DND-41 (cell line): ENCODE measurements at regions not wholly inside any gene's neighbourhood (a gene's known extent, or its start where the extent isn't known, plus 50 kb on each side); places are given as distances from the start of the nearest gene placed in this dataset.

Experiments
- ATAC-seq: fragments of 200-7000 bp; cut with Tn5 transposase; 3 replicates; pipeline ENCODE4 v1.9.1; 2021; ENCODE audit warnings: low read depth; ENCODE audit not compliant: insufficient read depth
- DNase-seq: peaks from one replicate; pipeline ENCODE4 v3.0.0-alpha.2; 2020
- H2AFZ ChIP-seq: 2 replicates; pipeline ENCODE4 v1.6.0; 2012; ENCODE audit warnings: low read depth, low read length
- H3K27ac ChIP-seq: 2 replicates; pipeline ENCODE4 v1.5.1; 2012; ENCODE audit warnings: low read length, inconsistent platforms
- H3K27me3 ChIP-seq: fragments of 200-600 bp; sonication (generic); 2 replicates; pipeline ENCODE4 v1.6.0; 2012; ENCODE audit warnings: low read length, mild to moderate bottlenecking, inconsistent platforms; ENCODE audit not compliant: insufficient read depth, poor library complexity
- H3K36me3 ChIP-seq: 2 replicates; pipeline ENCODE4 v1.5.1; 2012; ENCODE audit warnings: low read length, inconsistent platforms; ENCODE audit not compliant: insufficient read depth
- H3K4me1 ChIP-seq: 2 replicates; pipeline ENCODE4 v1.5.1; 2012; ENCODE audit warnings: mild to moderate bottlenecking, low read length; ENCODE audit not compliant: insufficient read depth
- H3K4me2 ChIP-seq: 2 replicates; pipeline ENCODE4 v1.6.0; 2012; ENCODE audit warnings: mild to moderate bottlenecking, moderate library complexity, low read length, inconsistent platforms; ENCODE audit not compliant: insufficient read depth
- H3K4me3 ChIP-seq, 2 experiments: fragments of 200-600 bp in 1 of 2; shearing (Covaris generic) in 1 of 2; 2 replicates each; pipeline ENCODE4 v1.5.1; 2012 to 2016; ENCODE audit warnings: inconsistent platforms in 2 of 2, low read length in 2 of 2, mild to moderate bottlenecking in 2 of 2, low read depth in 1 of 2, moderate library complexity in 1 of 2
- H3K79me2 ChIP-seq: 2 replicates; pipeline ENCODE4 v1.6.0; 2012; ENCODE audit warnings: low read length, inconsistent platforms; ENCODE audit not compliant: insufficient read depth
- H3K9ac ChIP-seq: 2 replicates; pipeline ENCODE4 v1.6.0; 2012; ENCODE audit warnings: low read depth, mild to moderate bottlenecking, inconsistent platforms, low read length, moderate library complexity
- H3K9me3 ChIP-seq: 2 replicates; pipeline ENCODE4 v1.5.1; 2012; ENCODE audit warnings: low read length, moderate library complexity, mild to moderate bottlenecking, inconsistent platforms; ENCODE audit not compliant: insufficient read depth, severe bottlenecking
- H4K20me1 ChIP-seq: 2 replicates; pipeline ENCODE4 v1.6.0; 2012; ENCODE audit warnings: low read length; ENCODE audit not compliant: insufficient read depth
- EZH2 ChIP-seq: IDR thresholded peaks from 3 replicates; pipeline ENCODE4 v1.6.1; 2012; ENCODE audit warnings: borderline replicate concordance, low read depth, mild to moderate bottlenecking, moderate library complexity, low read length, inconsistent platforms; ENCODE audit not compliant: severe bottlenecking
- TF ChIP-seq, protein P1 (sequence below): IDR thresholded peaks from 2 replicates; pipeline ENCODE4 v1.5.1; 2012; ENCODE audit warnings: borderline replicate concordance, low read length, moderate library complexity, mild to moderate bottlenecking; ENCODE audit not compliant: poor library complexity, severe bottlenecking; ENCODE audit errors: extremely low read depth

DNA sequence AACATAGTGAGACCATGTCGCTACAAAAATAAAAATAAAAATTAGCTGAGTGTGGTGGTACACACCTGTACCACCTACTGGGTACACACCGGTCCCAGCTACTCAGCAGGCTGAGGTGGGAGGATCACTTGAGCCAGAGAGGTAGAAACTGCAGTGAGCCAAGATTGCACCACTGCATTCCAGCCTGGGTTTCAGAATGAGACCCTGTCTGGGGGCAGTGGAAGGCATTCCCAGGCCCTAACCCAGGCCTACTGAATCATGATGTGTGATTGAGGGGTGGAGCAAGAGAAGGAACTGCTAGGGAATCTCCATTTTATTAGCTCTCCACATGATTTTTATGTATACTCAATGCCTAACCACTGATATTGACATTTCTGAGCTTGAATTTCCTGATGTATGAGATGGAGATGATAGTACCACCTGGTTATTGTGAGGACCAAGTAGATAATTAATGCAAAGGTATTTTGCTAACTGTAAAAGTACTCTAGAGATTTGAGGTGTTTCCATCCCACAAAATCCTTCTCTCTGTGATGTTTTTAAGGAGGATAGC lies 169.5 kb upstream of the UMPS start:
- H3K79me2 ChIP-seq = no peaks in the 10 kb centered on the region
- no peak overlapping the region for H3K4me2 ChIP-seq
- H2AFZ ChIP-seq = no peak overlapping the region
- H3K36me3 ChIP-seq = no peaks in the 10 kb centered on the region
- no peaks in the 10 kb centered on the region for H3K4me1 ChIP-seq
- DNase-seq (no peak), ATAC-seq (no peak)
- H3K27ac ChIP-seq = no peak overlapping the region
- no peak overlapping the region for H3K4me3 ChIP-seq
- peaks cover 26% of the 10 kb centered on the region for H3K27me3 ChIP-seq
- H3K9ac ChIP-seq = no peak overlapping the region
- H3K9me3 ChIP-seq = no peaks in the 10 kb centered on the region
- no peak for TF ChIP-seq EZH2
- H4K20me1 ChIP-seq = no peaks in the 10 kb centered on the region; the same call in none of the 2 replicates

DNA sequence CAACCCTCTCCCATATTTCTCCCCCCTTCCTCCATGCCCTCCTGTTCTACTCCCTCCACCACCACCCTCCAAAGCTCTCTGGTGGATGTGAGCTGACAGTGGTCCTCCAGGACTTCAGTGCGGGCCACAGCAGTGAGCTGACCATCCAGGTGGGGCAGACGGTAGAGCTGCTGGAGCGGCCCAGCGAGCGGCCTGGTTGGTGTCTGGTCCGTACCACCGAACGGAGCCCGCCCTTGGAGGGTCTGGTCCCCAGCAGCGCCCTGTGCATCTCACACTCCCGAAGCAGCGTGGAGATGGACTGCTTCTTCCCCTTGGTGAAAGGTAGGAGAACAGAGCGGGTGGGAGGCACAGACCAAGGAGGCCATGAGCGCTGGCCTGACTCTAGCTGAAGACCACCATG lies 167.5 kb upstream of the UMPS start:
- no peak overlapping the region for H3K4me3 ChIP-seq
- H3K4me2 ChIP-seq = no peak overlapping the region
- no peak overlapping the region for H3K27ac ChIP-seq
- DNase-seq = no peak
- no peak for TF ChIP-seq EZH2
- TF ChIP-seq, protein P1, sequence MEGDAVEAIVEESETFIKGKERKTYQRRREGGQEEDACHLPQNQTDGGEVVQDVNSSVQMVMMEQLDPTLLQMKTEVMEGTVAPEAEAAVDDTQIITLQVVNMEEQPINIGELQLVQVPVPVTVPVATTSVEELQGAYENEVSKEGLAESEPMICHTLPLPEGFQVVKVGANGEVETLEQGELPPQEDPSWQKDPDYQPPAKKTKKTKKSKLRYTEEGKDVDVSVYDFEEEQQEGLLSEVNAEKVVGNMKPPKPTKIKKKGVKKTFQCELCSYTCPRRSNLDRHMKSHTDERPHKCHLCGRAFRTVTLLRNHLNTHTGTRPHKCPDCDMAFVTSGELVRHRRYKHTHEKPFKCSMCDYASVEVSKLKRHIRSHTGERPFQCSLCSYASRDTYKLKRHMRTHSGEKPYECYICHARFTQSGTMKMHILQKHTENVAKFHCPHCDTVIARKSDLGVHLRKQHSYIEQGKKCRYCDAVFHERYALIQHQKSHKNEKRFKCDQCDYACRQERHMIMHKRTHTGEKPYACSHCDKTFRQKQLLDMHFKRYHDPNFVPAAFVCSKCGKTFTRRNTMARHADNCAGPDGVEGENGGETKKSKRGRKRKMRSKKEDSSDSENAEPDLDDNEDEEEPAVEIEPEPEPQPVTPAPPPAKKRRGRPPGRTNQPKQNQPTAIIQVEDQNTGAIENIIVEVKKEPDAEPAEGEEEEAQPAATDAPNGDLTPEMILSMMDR = no peak
- ATAC-seq = no peak
- peaks cover 21% of the 10 kb centered on the region for H3K27me3 ChIP-seq
- no peaks in the 10 kb centered on the region for H3K36me3 ChIP-seq
- H3K9me3 ChIP-seq = no peaks in the 10 kb centered on the region
- no peaks in the 10 kb centered on the region for H3K79me2 ChIP-seq
- H3K9ac ChIP-seq = no peak overlapping the region
- H3K4me1 ChIP-seq = no peaks in the 10 kb centered on the region
- H4K20me1 ChIP-seq = no peaks in the 10 kb centered on the region; the same call in none of the 2 replicates
- H2AFZ ChIP-seq = no peak overlapping the region

- H4K20me1 ChIP-seq = no peaks in the 10 kb centered on the region; the same call in none of the 2 replicates
- no peaks in the 10 kb centered on the region for H3K79me2 ChIP-seq
- ATAC-seq (no peak), DNase-seq (no peak)
- no peak overlapping the region for H3K4me3 ChIP-seq
- H3K27ac ChIP-seq = no peak overlapping the region
- H3K27me3 ChIP-seq = peaks cover 25% of the 10 kb centered on the region
- TF ChIP-seq EZH2 = no peak
- TF ChIP-seq, protein P1 = no peak
- H3K36me3 ChIP-seq = no peaks in the 10 kb centered on the region
- no peaks in the 10 kb centered on the region for H3K4me1 ChIP-seq
- no peak overlapping the region for H2AFZ ChIP-seq
- H3K9me3 ChIP-seq = no peaks in the 10 kb centered on the region
- no peak overlapping the region for H3K4me2 ChIP-seq
- H3K9ac ChIP-seq = no peak overlapping the region
These were observed 166.9 kb upstream of the UMPS start for GRCh38 chr3:124563376-124563775.

- Histone ChIP-seq H3K27me3 (peaks cover 40% of the 10 kb centered on the region), H3K79me2 (no peaks in the 10 kb centered on the region), H2AFZ (no peak overlapping the region), H3K4me3 (no peak overlapping the region), H3K27ac (no peak overlapping the region), H3K4me2 (no peak overlapping the region), H3K36me3 (no peaks in the 10 kb centered on the region), H4K20me1 (no peaks in the 10 kb centered on the region; the same call in 1 of the 2 replicates), H3K9ac (no peak overlapping the region), H3K4me1 (no peaks in the 10 kb centered on the region), H3K9me3 (no peaks in the 10 kb centered on the region)
- DNase-seq (peak; percentile 50), ATAC-seq (peak; percentile 67; the same call in 2 of the 3 replicates)
- TF ChIP-seq, protein P1 = peak; percentile 85
- TF ChIP-seq EZH2 = no peak
These were observed 165.2 kb upstream of the UMPS start for GRCh38 chr3:124565013-124565412.
